ENCODE measurements at regions not wholly inside any gene's neighbourhood (a gene's known extent, or its start where the extent isn't known, plus 50 kb on each side); places are given as distances from the start of the nearest gene placed in this dataset.

DNA sequence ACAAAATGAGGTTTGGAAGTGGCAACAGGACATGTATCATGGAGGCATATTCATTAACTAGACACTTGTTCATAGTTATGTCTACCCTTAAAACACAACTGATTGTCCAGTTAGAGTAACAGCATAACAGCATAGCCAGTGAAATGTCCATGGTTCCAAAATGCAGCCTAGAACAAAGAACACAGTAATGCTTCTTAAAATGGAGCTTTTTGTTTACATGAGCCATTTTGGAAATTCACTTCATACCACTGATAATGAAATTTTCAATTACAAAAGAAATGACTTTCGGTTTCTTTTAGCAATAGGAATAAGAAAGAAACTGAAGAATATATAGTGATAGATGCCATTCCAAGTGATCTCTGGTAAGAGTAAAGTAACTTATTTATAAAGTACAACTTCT, 111.1 kb upstream of the DST start:
- SMC1A ChIA-PET (ENCODE audit: uncharacterized antibody, unreplicated experiment), result interaction anchor here (1.6 to 20.4 kb wide), 7 partner anchors 7 to 96 kb away, joined by 4 to 396 read pairs (median 16); no protein-coding TSS in a partner anchor
- BruUV-seq (replicated peaks), result no TSS peak
- Histone ChIP-seq H2AFZ (ENCODE audit: control insufficient read depth, low read depth, low read length) (no peak overlapping the region), H3K4me3 (no peak overlapping the region), H3K79me2 (ENCODE audit: control insufficient read depth, insufficient read depth, low read length) (peaks cover 76% of the 10 kb centered on the region), H3K9ac (ENCODE audit: control insufficient read depth, insufficient read depth, low read length) (no peak overlapping the region), H3K9me3 (replicated peaks; ENCODE audit: control insufficient read depth, insufficient read depth, low read length) (no peaks in the 10 kb centered on the region; the same call in 2 of the 3 replicates), H3K4me1 (ENCODE audit: control insufficient read depth, insufficient read depth, low read length) (peaks cover 56% of the 10 kb centered on the region), H3K27ac (ENCODE audit: control insufficient read depth, insufficient read depth) (peak overlapping the region; percentile 56), H3K36me3 (ENCODE audit: control insufficient read depth in 2 of 2, insufficient read depth in 2 of 2, low read length in 1 of 2) (no peaks in the 10 kb centered on the region), H3K4me2 (ENCODE audit: control insufficient read depth, insufficient read depth) (peak overlapping the region; percentile 47), H4K20me1 (ENCODE audit: control insufficient read depth, insufficient read depth) (no peaks in the 10 kb centered on the region), H3K27me3 (replicated peaks in 1 of 2; ENCODE audit: control insufficient read depth in 2 of 2, insufficient read depth in 2 of 2, low read length in 1 of 2) (no peaks in the 10 kb centered on the region)
- in situ Hi-C loops (cut with MboI), result no loop called here
- POLR2A ChIA-PET, result interaction anchor here (0.7 to 1.2 kb wide), 3 partner anchors 9 to 97 kb away, joined by 4 to 5 read pairs (median 4); no protein-coding TSS in a partner anchor
- FAIRE-seq, result no peak
- TF ChIP-seq JUNB (IDR thresholded peaks at IDR 0.05) (peak; percentile 8; the same call in 1 of the 2 replicates), YY1 (IDR thresholded peaks at IDR 0.05; ENCODE audit: low read depth, low read length) (peak; percentile 83)
- TF ChIP-seq, protein P1, sequence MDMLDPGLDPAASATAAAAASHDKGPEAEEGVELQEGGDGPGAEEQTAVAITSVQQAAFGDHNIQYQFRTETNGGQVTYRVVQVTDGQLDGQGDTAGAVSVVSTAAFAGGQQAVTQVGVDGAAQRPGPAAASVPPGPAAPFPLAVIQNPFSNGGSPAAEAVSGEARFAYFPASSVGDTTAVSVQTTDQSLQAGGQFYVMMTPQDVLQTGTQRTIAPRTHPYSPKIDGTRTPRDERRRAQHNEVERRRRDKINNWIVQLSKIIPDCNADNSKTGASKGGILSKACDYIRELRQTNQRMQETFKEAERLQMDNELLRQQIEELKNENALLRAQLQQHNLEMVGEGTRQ (IDR thresholded peaks at IDR 0.05; ENCODE audit: borderline replicate concordance, low read depth, low read length), result no peak
- ATAC-seq, result no peak; the same call in 2 of the 3 replicates
- WGBS (ENCODE audit: insufficient coverage, insufficient replicate concordance, low lambda C conversion rate, missing lambda C conversion rate), result 35% methylated on average over 1 of the region's 1 CpG
- DNase-seq (ENCODE audit: low read depth, low spot score), result no peak
- intact Hi-C loops (cut with micrococcal nuclease; ENCODE audit: unreplicated experiment), result no loop called here
- CTCF ChIA-PET, result interaction anchor here (1.2 to 19.5 kb wide), 5 partner anchors 9 to 93 kb away, joined by 3 to 494 read pairs (median 11); no protein-coding TSS in a partner anchor
- RAD21 ChIA-PET (ENCODE audit: unreplicated experiment), result interaction anchor here (1.9 to 15.3 kb wide), 4 partner anchors 8 to 94 kb away, joined by 10 to 450 read pairs (median 114); no protein-coding TSS in a partner anchor

DNA sequence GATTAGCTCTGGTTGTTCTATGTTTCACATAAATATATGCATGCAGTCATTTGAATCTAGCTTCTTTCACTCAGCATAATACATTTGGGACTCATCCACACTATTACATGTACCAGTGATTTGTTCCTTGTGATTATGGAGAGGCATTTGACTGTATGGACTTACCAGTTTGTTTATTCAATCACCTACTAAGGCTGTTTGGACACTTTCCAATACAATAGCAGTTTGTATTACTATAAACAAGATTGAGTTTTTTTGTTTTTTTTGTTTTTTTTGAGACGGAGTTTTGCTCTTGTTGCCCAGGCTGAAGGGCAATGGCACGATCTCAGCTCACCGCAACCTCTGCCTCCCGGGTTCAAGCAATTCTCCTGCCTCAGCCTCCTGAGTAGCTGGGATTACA, 109.8 kb upstream of the DST start:
- CTCF ChIA-PET, result interaction anchor here (0.5 to 19.5 kb wide), 8 partner anchors 8 to 94 kb away, joined by 3 to 494 read pairs (median 8); no protein-coding TSS in a partner anchor
- RAD21 ChIA-PET (ENCODE audit: unreplicated experiment), result interaction anchor here (0.8 to 14.4 kb wide), 5 partner anchors 7 to 93 kb away, joined by 3 to 181 read pairs (median 11); no protein-coding TSS in a partner anchor
- DNase-seq (ENCODE audit: low read depth, low spot score) (no peak), FAIRE-seq (no peak), ATAC-seq (no peak)
- intact Hi-C loops (cut with micrococcal nuclease; ENCODE audit: unreplicated experiment), result no loop called here
- no peaks in the 10 kb centered on the region for H4K20me1 ChIP-seq (ENCODE audit: control insufficient read depth, insufficient read depth)
- no peak overlapping the region for H3K4me2 ChIP-seq (ENCODE audit: control insufficient read depth, insufficient read depth)
- no peaks in the 10 kb centered on the region for H3K36me3 ChIP-seq (ENCODE audit: control insufficient read depth in 2 of 2, insufficient read depth in 2 of 2, low read length in 1 of 2)
- H3K27me3 ChIP-seq (replicated peaks in 1 of 2; ENCODE audit: control insufficient read depth in 2 of 2, insufficient read depth in 2 of 2, low read length in 1 of 2), result no peaks in the 10 kb centered on the region
- no peak overlapping the region for H2AFZ ChIP-seq (ENCODE audit: control insufficient read depth, low read depth, low read length)
- POLR2A ChIA-PET, result interaction anchor here (0.6 to 1.6 kb wide), 3 partner anchors 8 to 22 kb away, joined by 3 read pairs; no protein-coding TSS in a partner anchor
- H3K27ac ChIP-seq (ENCODE audit: control insufficient read depth, insufficient read depth), result no peak overlapping the region
- no peaks in the 10 kb centered on the region; the same call in 2 of the 3 replicates for H3K9me3 ChIP-seq (replicated peaks; ENCODE audit: control insufficient read depth, insufficient read depth, low read length)
- TF ChIP-seq CHD4 (IDR thresholded peaks at IDR 0.05) (no peak), TCF3 (IDR thresholded peaks at IDR 0.05; ENCODE audit: borderline replicate concordance, insufficient read depth, low read depth, low read length) (no peak), HDGF (IDR thresholded peaks at IDR 0.05) (no peak), TAF1 (IDR thresholded peaks at IDR 0.05; ENCODE audit: borderline replicate concordance, low read depth, low read length) (no peak), CBX5 (IDR thresholded peaks at IDR 0.05; ENCODE audit: low read depth) (no peak)
- TF ChIP-seq, protein P2, sequence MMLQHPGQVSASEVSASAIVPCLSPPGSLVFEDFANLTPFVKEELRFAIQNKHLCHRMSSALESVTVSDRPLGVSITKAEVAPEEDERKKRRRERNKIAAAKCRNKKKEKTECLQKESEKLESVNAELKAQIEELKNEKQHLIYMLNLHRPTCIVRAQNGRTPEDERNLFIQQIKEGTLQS (IDR thresholded peaks at IDR 0.05; ENCODE audit: borderline replicate concordance, extremely low read depth, low read depth, low read length), result no peak
- H3K4me1 ChIP-seq (ENCODE audit: control insufficient read depth, insufficient read depth, low read length), result peaks cover 43% of the 10 kb centered on the region
- no peak overlapping the region for H3K9ac ChIP-seq (ENCODE audit: control insufficient read depth, insufficient read depth, low read length)
- 100% methylated on average over 4 of the region's 4 CpGs for WGBS (ENCODE audit: insufficient coverage, insufficient replicate concordance, low lambda C conversion rate, missing lambda C conversion rate)
- peaks cover 70% of the 10 kb centered on the region for H3K79me2 ChIP-seq (ENCODE audit: control insufficient read depth, insufficient read depth, low read length)
- SMC1A ChIA-PET (ENCODE audit: uncharacterized antibody, unreplicated experiment), result interaction anchor here (0.6 to 20.4 kb wide), 10 partner anchors 8 to 158 kb away, joined by 3 to 396 read pairs (median 8); no protein-coding TSS in a partner anchor
- no peak overlapping the region for H3K4me3 ChIP-seq
- in situ Hi-C loops (cut with MboI), result no loop called here
- no TSS peak for BruUV-seq (replicated peaks)
